Lower leg skin (tissue), 4 donors: ENCODE measurements at regions not wholly inside any gene's neighbourhood (a gene's known extent, or its start where the extent isn't known, plus 50 kb on each side); places are given as distances from the start of the nearest gene placed in this dataset.
"Not testable (repeated sequence)": the region's sequence is repeated elsewhere in the genome, so short reads cannot be mapped to it uniquely, and the experiment has no call there.

Source experiments
- DNase-seq, 2 donors: peaks; one replicate each; pipeline ENCODE4 v3.0.0-alpha.2; 2019; ENCODE audit warnings: low spot score in 2 of 2
- H3K4me3 ChIP-seq: fragments of 200-600 bp; sonication (generic); 2 replicates; pipeline ENCODE4 v1.5.1; 2017; ENCODE audit warnings: mild to moderate bottlenecking, low read depth; ENCODE audit not compliant: poor library complexity, severe bottlenecking
- CTCF ChIP-seq, 3 donors: fragments of 450-650 bp; IDR thresholded peaks; one replicate each; pipeline ENCODE4 v1.5.1; 2016; ENCODE audit warnings: antibody characterized with exemption in 3 of 3, mild to moderate bottlenecking in 3 of 3, moderate library complexity in 2 of 3
- POLR2A ChIP-seq, 2 donors: fragments of 450-650 bp; IDR thresholded peaks; one replicate each; pipeline ENCODE4 v1.6.1; 2016 to 2017; ENCODE audit warnings: antibody characterized with exemption in 2 of 2, mild to moderate bottlenecking in 1 of 2, moderate library complexity in 1 of 2
- WGBS, 2 donors: methylation state at CpG; one replicate each; pipeline ENCODE4 v1.1.5; 2018; 5-methylcytosine and 5-hydroxymethylcytosine counted together
- intact Hi-C: fragments of 100-400 bp; cut with DNase I; formaldehyde crosslinking; loops from one replicate; pipeline ENCODE4 v1.15.0; 2023; ENCODE audit warnings: low total_unique reads

- intact Hi-C loops, result no loop called here
- 49 to 53% methylated on average over 3 of the region's 3 CpGs for WGBS, 2 donors
- DNase-seq, result no peak
- no peak for TF ChIP-seq CTCF (IDR thresholded peaks at IDR 0.05)
- TF ChIP-seq POLR2A (IDR thresholded peaks at IDR 0.05), result no peak
- H3K4me3 ChIP-seq, result no peak overlapping the region
Measured at GRCh38 chr6:99712519-99712918, 105.9 kb downstream of the PRDM13 start.

GRCh38 chr6:99722043-99722442 lies 115.4 kb downstream of the PRDM13 start:
- H3K4me3 ChIP-seq, DNase-seq, intact Hi-C loops: not testable (repeated sequence)

GRCh38 chr6:99730237-99730636 lies 123.6 kb downstream of the PRDM13 start:
- H3K4me3 ChIP-seq, DNase-seq, intact Hi-C loops: not testable (repeated sequence)
- WGBS, 2 donors, result 90 to 98% methylated on average over 6 of the region's 6 CpGs

GRCh38 chr6:99736302-99736701 lies 129.7 kb downstream of the PRDM13 start:
- no peak overlapping the region for H3K4me3 ChIP-seq
- no peak for DNase-seq
- no peak for TF ChIP-seq CTCF (IDR thresholded peaks at IDR 0.05)
- TF ChIP-seq POLR2A (IDR thresholded peaks at IDR 0.05), result no peak
- intact Hi-C loops, result no loop called here
- 17 to 50% methylated on average over 1 of the region's 1 CpG for WGBS, 2 donors

- whole genome bisulfite sequencing, 2 donors, result 44 to 48% methylated on average over 2 of the region's 2 CpGs
- intact Hi-C loops, result no loop called here
- no peak for TF ChIP-seq POLR2A (IDR thresholded peaks at IDR 0.05)
- no peak for TF ChIP-seq CTCF (IDR thresholded peaks at IDR 0.05)
- H3K4me3 ChIP-seq, result no peak overlapping the region
- DNase-seq, result no peak
Measured at GRCh38 chr6:99739526-99739925, 132.9 kb downstream of the PRDM13 start.

GRCh38 chr6:99741092-99741491 lies 134.5 kb downstream of the PRDM13 start:
- intact Hi-C loops, result no loop called here
- TF ChIP-seq POLR2A (IDR thresholded peaks at IDR 0.05), result no peak
- TF ChIP-seq CTCF (IDR thresholded peaks at IDR 0.05), result no peak
- no peak for DNase-seq
- H3K4me3 ChIP-seq, result no peak overlapping the region

GRCh38 chr6:99743647-99744046 lies 137.0 kb downstream of the PRDM13 start:
- 65 to 71% methylated on average over 2 of the region's 2 CpGs for WGBS, 2 donors
- no peak for TF ChIP-seq POLR2A (IDR thresholded peaks at IDR 0.05)
- TF ChIP-seq CTCF (IDR thresholded peaks at IDR 0.05), result no peak
- DNase-seq, result no peak
- intact Hi-C loops, result loop anchor here (2.0 kb wide), 1 partner anchor 277 kb away; no protein-coding TSS in a partner anchor
- no peak overlapping the region for H3K4me3 ChIP-seq
